GM12878 (cell line): ENCODE measurements at regions not wholly inside any gene's neighbourhood (a gene's known extent, or its start where the extent isn't known, plus 50 kb on each side); places are given as distances from the start of the nearest gene placed in this dataset.

Experiments
- ATAC-seq: fragments of 200-7000 bp; cut with Tn5 transposase; 3 replicates; pipeline ENCODE4 v1.9.1; 2020; ENCODE audit warnings: mild to moderate bottlenecking, moderate library complexity
- BruUV-seq: library from RNA; stranded (reverse); fragments of 400-500 nt; replicated peaks from 2 replicates; lab custom pipeline; 2021; lab: Mats Ljungman, UMichigan
- CTCF ChIA-PET: fragments of 300-600 bp; sonication (Branson Sonifier 250); formaldehyde crosslinking; extraction: SDS; loops from one replicate; lab custom pipeline; 2021; ENCODE audit warnings: inconsistent platforms; lab: Yijun Ruan, JAX
- POLR2A ChIA-PET: fragments of 350-600 bp; formaldehyde crosslinking; extraction: SDS; loops from one replicate; lab custom pipeline; 2021; ENCODE audit warnings: inconsistent platforms; lab: Charles Lee
- RAD21 ChIA-PET: fragments of 300-600 bp; sonication (Branson Sonifier 250); formaldehyde crosslinking; loops from one replicate; lab custom pipeline; 2023; ENCODE audit warnings: antibody characterized with exemption; ENCODE audit not compliant: unreplicated experiment; lab: Charles Lee
- SMC1A ChIA-PET: fragments of 300-600 bp; sonication (Branson Sonifier 250); formaldehyde crosslinking; loops from one replicate; lab custom pipeline; 2023; ENCODE audit not compliant: unreplicated experiment, uncharacterized antibody; lab: Charles Lee
- DNase-seq: peaks from one replicate; pipeline ENCODE4 v3.0.0-alpha.2; 2011; ENCODE audit warnings: low read depth, low spot score
- FAIRE-seq: peaks from 3 replicates; lab custom pipeline; 2011; peaks lifted over from hg19 to GRCh38; lab: Jason Lieb, UNC
- H2AFZ ChIP-seq: 2 replicates; pipeline ENCODE4 v1.6.0; 2011; ENCODE audit warnings: low read depth, low read length, control low read depth; ENCODE audit not compliant: control insufficient read depth
- H3K27ac ChIP-seq: 2 replicates; pipeline ENCODE4 v1.5.1; 2011; ENCODE audit warnings: control low read depth; ENCODE audit not compliant: control insufficient read depth, insufficient read depth
- H3K27me3 ChIP-seq, 2 experiments: replicated peaks in 1 of 2; 2 replicates each; pipeline versions ENCODE4 v1.6.0 to v1.6.1; 2011; ENCODE audit warnings: low read length in 1 of 2; ENCODE audit not compliant: control insufficient read depth in 2 of 2, insufficient read depth in 2 of 2
- H3K36me3 ChIP-seq, 2 experiments: 2 replicates each; pipeline ENCODE4 v1.5.1; 2011; ENCODE audit warnings: low read length in 1 of 2; ENCODE audit not compliant: control insufficient read depth in 2 of 2, insufficient read depth in 2 of 2
- H3K4me1 ChIP-seq: 2 replicates; pipeline ENCODE4 v1.6.1; 2011; ENCODE audit warnings: mild to moderate bottlenecking, low read length, moderate library complexity, mixed read lengths; ENCODE audit not compliant: control insufficient read depth, insufficient read depth
- H3K4me2 ChIP-seq: 2 replicates; pipeline ENCODE4 v1.6.0; 2011; ENCODE audit warnings: control low read depth; ENCODE audit not compliant: control insufficient read depth, insufficient read depth
- H3K4me3 ChIP-seq: fragments of 200-600 bp; sonication (generic); 2 replicates; pipeline ENCODE4 v1.5.1; 2016
- H3K79me2 ChIP-seq: 2 replicates; pipeline ENCODE4 v1.6.0; 2011; ENCODE audit warnings: low read length; ENCODE audit not compliant: control insufficient read depth, insufficient read depth
- H3K9ac ChIP-seq: 2 replicates; pipeline ENCODE4 v1.8.0; 2011; ENCODE audit warnings: low read length, control low read depth, mixed read lengths; ENCODE audit not compliant: control insufficient read depth, insufficient read depth
- H3K9me3 ChIP-seq: replicated peaks from 3 replicates; pipeline ENCODE4 v1.5.1; 2011; ENCODE audit warnings: mild to moderate bottlenecking, low read length; ENCODE audit not compliant: control insufficient read depth, insufficient read depth
- H4K20me1 ChIP-seq: 2 replicates; pipeline ENCODE4 v1.6.0; 2011; ENCODE audit not compliant: control insufficient read depth, insufficient read depth
- BACH1 ChIP-seq: fragments of 450-650 bp; IDR thresholded peaks from 2 replicates; pipeline ENCODE4 v1.6.1; 2017; ENCODE audit warnings: mild to moderate bottlenecking, borderline replicate concordance
- ELK1 ChIP-seq: IDR thresholded peaks from 2 replicates; pipeline ENCODE4 v1.6.1; 2012; ENCODE audit warnings: low read depth, low read length, improper control_type of control experiment
- FOXM1 ChIP-seq: IDR thresholded peaks from 2 replicates; pipeline ENCODE4 v1.6.1; 2012; ENCODE audit warnings: low read depth, mild to moderate bottlenecking, inconsistent platforms, low read length, moderate library complexity
- JUNB ChIP-seq: IDR thresholded peaks from 2 replicates; pipeline ENCODE4 v1.6.1; 2016; ENCODE audit warnings: antibody characterized with exemption, mild to moderate bottlenecking
- NFYA ChIP-seq: IDR thresholded peaks from 2 replicates; pipeline ENCODE4 v1.6.1; 2011; ENCODE audit warnings: low read depth, mild to moderate bottlenecking, low read length, improper control_type of control experiment, borderline replicate concordance
- NR2C1 ChIP-seq: fragments of 450-650 bp; IDR thresholded peaks from 2 replicates; pipeline ENCODE4 v1.6.1; 2017; ENCODE audit warnings: antibody characterized with exemption, mild to moderate bottlenecking, moderate library complexity
- RELB ChIP-seq: fragments of 450-650 bp; IDR thresholded peaks from 2 replicates; pipeline ENCODE4 v1.6.1; 2017; ENCODE audit warnings: low read depth, mild to moderate bottlenecking, moderate library complexity
- RUNX3 ChIP-seq: IDR thresholded peaks from 2 replicates; pipeline ENCODE4 v1.6.1; 2012; ENCODE audit warnings: low read length, inconsistent platforms
- SMAD5 ChIP-seq: IDR thresholded peaks from 2 replicates; pipeline ENCODE4 v1.6.1; 2016; ENCODE audit warnings: antibody characterized with exemption, low read depth
- SP1 ChIP-seq: IDR thresholded peaks from one replicate; pipeline ENCODE4 v1.6.1; 2011; ENCODE audit warnings: low read depth, low read length
- SREBF2 ChIP-seq: IDR thresholded peaks from 2 replicates; pipeline ENCODE4 v1.6.1; 2012; ENCODE audit warnings: mild to moderate bottlenecking, low read length
- STAT3 ChIP-seq: IDR thresholded peaks from 2 replicates; pipeline ENCODE4 v1.6.1; 2011; ENCODE audit warnings: low read depth, low read length, improper control_type of control experiment
- SUZ12 ChIP-seq: fragments of 200-600 bp; sonication (generic); IDR thresholded peaks from one replicate; pipeline ENCODE4 v1.6.1; 2018; ENCODE audit warnings: antibody characterized with exemption, mild to moderate bottlenecking; ENCODE audit not compliant: unreplicated experiment
- TCF12 ChIP-seq: IDR thresholded peaks from 2 replicates; pipeline ENCODE4 v1.6.1; 2011; ENCODE audit warnings: low read depth, mild to moderate bottlenecking, low read length
- USF2 ChIP-seq: IDR thresholded peaks from 2 replicates; pipeline ENCODE4 v1.6.1; 2011; ENCODE audit warnings: low read depth, low read length, improper control_type of control experiment, borderline replicate concordance
- ZBTB4 ChIP-seq: fragments of 450-650 bp; formaldehyde crosslinking; IDR thresholded peaks from 2 replicates; pipeline ENCODE4 v1.4.0; 2022; ENCODE audit warnings: mild to moderate bottlenecking, moderate library complexity
- ZNF207 ChIP-seq: fragments of 450-650 bp; IDR thresholded peaks from 2 replicates; pipeline ENCODE4 v1.6.1; 2014; ENCODE audit warnings: antibody characterized with exemption, mild to moderate bottlenecking, borderline replicate concordance
- WGBS: methylation state at CpG from one replicate; pipeline ENCODE4 v1.1.6; 2016; ENCODE audit warnings: low lambda C conversion rate; ENCODE audit not compliant: insufficient replicate concordance, insufficient coverage; ENCODE audit errors: missing lambda C conversion rate; 5-methylcytosine and 5-hydroxymethylcytosine counted together
- in situ Hi-C: fragments of 300-500 bp; cut with MboI; formaldehyde crosslinking; loops from 9 replicates; pipeline ENCODE4 v1.14.3; 2018; ENCODE audit warnings: mixed read lengths
- intact Hi-C: fragments of 100-400 bp; cut with micrococcal nuclease; formaldehyde crosslinking; loops from one replicate; pipeline ENCODE4 v1.14.2; 2022; ENCODE audit not compliant: unreplicated experiment

GRCh38 chr14:53620890-53621289 lies 335.7 kb downstream of the BMP4 start (continued):
- TF ChIP-seq RELB (no peak), RUNX3 (peak; percentile 64; the same call in 1 of the 2 replicates), ELK1 (no peak), NR2C1 (no peak), TCF12 (0 out of 2 replicates have a peak, but pooled peaks have one; percentile 12)

- H3K9ac ChIP-seq: no peak overlapping the region
- H3K4me1 ChIP-seq: peaks cover 16% of the 10 kb centered on the region
- DNase-seq (no peak), FAIRE-seq (no peak), ATAC-seq (peak; percentile 22; the same call in 1 of the 3 replicates)
- H3K4me3 ChIP-seq: no peak overlapping the region
- ChIA-PET POLR2A (interaction anchor here (1.1 kb wide), 1 partner anchor 11 kb away, joined by 4 read pairs; no protein-coding TSS in a partner anchor), CTCF (interaction anchor here (1.7 kb wide), 1 partner anchor 9 kb away, joined by 4 read pairs; no protein-coding TSS in a partner anchor), RAD21 (interaction anchor here (1.4 kb wide), 1 partner anchor 79 kb away, joined by 3 read pairs; no protein-coding TSS in a partner anchor), SMC1A (interaction anchor here (1.1 to 1.8 kb wide), 4 partner anchors 9 to 50 kb away, joined by 3 to 5 read pairs (median 4); no protein-coding TSS in a partner anchor)
- intact Hi-C loops: no loop called here
- H3K27ac ChIP-seq: no peak overlapping the region
- no peaks in the 10 kb centered on the region for H3K27me3 ChIP-seq
- H3K4me2 ChIP-seq: no peak overlapping the region
- no peaks in the 10 kb centered on the region for H3K36me3 ChIP-seq
- 86% methylated on average over 2 of the region's 2 CpGs for WGBS
- in situ Hi-C loops: no loop called here
- H4K20me1 ChIP-seq: no peaks in the 10 kb centered on the region
- H3K9me3 ChIP-seq: no peaks in the 10 kb centered on the region
- BruUV-seq: no TSS peak
- H3K79me2 ChIP-seq: no peaks in the 10 kb centered on the region
- H2AFZ ChIP-seq: no peak overlapping the region
- no peak for TF ChIP-seq STAT3
- TF ChIP-seq NFYA: no peak
- no peak for TF ChIP-seq FOXM1
- TF ChIP-seq SP1: no peak
- no peak for TF ChIP-seq JUNB
- TF ChIP-seq ZNF207: no peak
- no peak for TF ChIP-seq SMAD5
- TF ChIP-seq SUZ12: no peak
- no peak for TF ChIP-seq BACH1
- TF ChIP-seq ZBTB4 (CRISPR knock-in tag): no peak
- TF ChIP-seq SREBF2: no peak
- TF ChIP-seq USF2: no peak
These were observed 336.3 kb downstream of the BMP4 start for GRCh38 chr14:53620317-53620716.
